ENCODE measurements at regions not wholly inside any gene's neighbourhood (a gene's known extent, or its start where the extent isn't known, plus 50 kb on each side); places are given as distances from the start of the nearest gene placed in this dataset.

GRCh38 chr4:125808570-125808969, 493.8 kb downstream of the FAT4 start:
- no peak for ATAC-seq
- no peak for DNase-seq

- DNase-seq: no peak
- ATAC-seq: no peak
Observed at GRCh38 chr4:125811892-125812291, 497.1 kb downstream of the FAT4 start.

GRCh38 chr4:125826801-125827695, 512.3 kb downstream of the FAT4 start:
- DNase-seq: no peak
- ATAC-seq: no peak

- DNase-seq (no peak), ATAC-seq (no peak)
Observed at GRCh38 chr4:125827696-125828052, 512.9 kb downstream of the FAT4 start.

- no peak for DNase-seq
- no peak for ATAC-seq
Observed at GRCh38 chr4:125828346-125828745, 513.6 kb downstream of the FAT4 start.

- DNase-seq (no peak), ATAC-seq (no peak)
Observed at GRCh38 chr4:125832161-125832560, 517.4 kb downstream of the FAT4 start.

- DNase-seq (no peak), ATAC-seq (no peak)
Observed at GRCh38 chr4:125836597-125837195, 521.9 kb downstream of the FAT4 start.

- DNase-seq (no peak), ATAC-seq (no peak)
Observed at GRCh38 chr4:125837493-125838201, 522.9 kb downstream of the FAT4 start.

- ATAC-seq: no peak
Observed at GRCh38 chr4:125838202-125838601, 523.4 kb downstream of the FAT4 start.

GRCh38 chr4:125838924-125839323, 524.2 kb downstream of the FAT4 start:
- ATAC-seq (no peak), DNase-seq (no peak)

More at GRCh38 chr4:125838202-125838601, 523.4 kb downstream of the FAT4 start:
- no peak for DNase-seq

- ATAC-seq: no peak
Observed at GRCh38 chr4:125843947-125844346, 529.2 kb downstream of the FAT4 start.

GRCh38 chr4:125847518-125847917, 532.8 kb downstream of the FAT4 start:
- ATAC-seq (no peak), DNase-seq (no peak)

More at GRCh38 chr4:125843947-125844346, 529.2 kb downstream of the FAT4 start:
- DNase-seq: no peak

- no peak for ATAC-seq
Observed at GRCh38 chr4:125849869-125850268, 535.1 kb downstream of the FAT4 start.

GRCh38 chr4:125891597-125892258, 577.0 kb downstream of the FAT4 start:
- ATAC-seq (no peak), DNase-seq (no peak)

More at GRCh38 chr4:125849869-125850268, 535.1 kb downstream of the FAT4 start:
- DNase-seq: no peak

GRCh38 chr4:125904802-125905201, 590.0 kb downstream of the FAT4 start:
- no peak for DNase-seq

GRCh38 chr4:125911058-125911457, 596.3 kb downstream of the FAT4 start:
- DNase-seq (no peak), ATAC-seq (no peak)

More at GRCh38 chr4:125904802-125905201, 590.0 kb downstream of the FAT4 start:
- ATAC-seq: no peak

GRCh38 chr4:125911481-125911880, 596.7 kb downstream of the FAT4 start:
- ATAC-seq (no peak), DNase-seq (no peak)

- no peak for ATAC-seq
- no peak for DNase-seq
Observed at GRCh38 chr4:125917559-125917958, 602.8 kb downstream of the FAT4 start.

- no peak for DNase-seq
- no peak for ATAC-seq
Observed at GRCh38 chr4:125928652-125929051, 613.9 kb downstream of the FAT4 start.

GRCh38 chr4:125938541-125938940, 623.8 kb downstream of the FAT4 start:
- DNase-seq (no peak), ATAC-seq (no peak)

- DNase-seq: no peak
- no peak for ATAC-seq
Observed at GRCh38 chr4:125940426-125940825, 625.7 kb downstream of the FAT4 start.

GRCh38 chr4:125944966-125945365, 630.2 kb downstream of the FAT4 start:
- DNase-seq (no peak), ATAC-seq (no peak)
